Stimulated activated effector memory CD8-positive, alpha-beta T cell treated with anti-CD3 and anti-CD28 coated beads, Interleukin-12 subunit alpha, Interleukin-12 subunit beta, amount 100 ng/mL, for 72 hours (primary cell): ENCODE measurements at regions not wholly inside any gene's neighbourhood (a gene's known extent, or its start where the extent isn't known, plus 50 kb on each side); places are given as distances from the start of the nearest gene placed in this dataset.

Experiments used
- ATAC-seq: fragments of 150-1000 bp; cut with Tn5 transposase; 2 replicates; pipeline ENCODE4 v1.10.0; 2021
- DNase-seq, 2 donors: peaks; one replicate each; pipeline ENCODE4 v3.0.0; 2021 to 2022; ENCODE audit warnings: low spot score in 2 of 2
- H3K27ac Mint-ChIP-seq: one replicate; pipeline ENCODE4 v1.8.0; 2022; ENCODE audit warnings: mild to moderate bottlenecking, mixed read lengths
- H3K36me3 Mint-ChIP-seq: one replicate; pipeline ENCODE4 v1.8.0; 2022; ENCODE audit warnings: mild to moderate bottlenecking, mixed read lengths
- H3K4me1 Mint-ChIP-seq: one replicate; pipeline ENCODE4 v1.8.0; 2022; ENCODE audit warnings: mixed read lengths
- H3K4me3 Mint-ChIP-seq: one replicate; pipeline ENCODE4 v1.8.0; 2022; ENCODE audit warnings: mild to moderate bottlenecking, mixed read lengths
- H3K9me3 Mint-ChIP-seq: one replicate; pipeline ENCODE4 v1.8.0; 2022; ENCODE audit warnings: mixed read lengths

DNA sequence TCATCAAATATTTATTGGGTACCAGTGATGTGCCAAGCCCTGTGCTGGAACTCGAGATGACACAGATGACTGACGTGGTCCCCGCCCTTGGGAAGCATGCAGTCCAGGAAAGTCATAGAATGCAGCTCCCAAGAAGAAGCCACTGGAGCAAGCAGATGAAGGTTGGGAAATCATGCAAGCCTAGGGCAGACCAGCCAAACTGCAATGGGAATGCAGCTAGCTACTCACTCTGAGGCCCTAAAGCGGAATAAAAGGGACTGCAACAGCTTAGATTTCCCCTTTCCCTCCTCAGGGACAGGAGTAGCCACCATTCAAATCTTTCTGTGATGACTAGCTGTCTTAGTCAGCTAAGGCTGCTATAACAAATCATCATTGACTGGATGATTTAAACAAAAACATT lies 152.2 kb downstream of the MAFB start:
- Mint-ChIP-seq H3K36me3 (no peaks in the 10 kb centered on the region), H3K4me3 (no peak overlapping the region), H3K27ac (no peak overlapping the region), H3K9me3 (peaks cover 7% of the 10 kb centered on the region), H3K4me1 (no peaks in the 10 kb centered on the region)
- ATAC-seq, result no peak
- no peak for DNase-seq

GRCh38 chr20:40535816-40536215 lies 153.2 kb downstream of the MAFB start:
- Mint-ChIP-seq H3K4me1 (no peaks in the 10 kb centered on the region), H3K9me3 (peaks cover 11% of the 10 kb centered on the region), H3K36me3 (no peaks in the 10 kb centered on the region), H3K4me3 (no peak overlapping the region), H3K27ac (no peak overlapping the region)
- no peak for ATAC-seq
- DNase-seq, result no peak

- Mint-ChIP-seq H3K27ac (no peak overlapping the region), H3K36me3 (no peaks in the 10 kb centered on the region), H3K9me3 (peaks cover 14% of the 10 kb centered on the region), H3K4me1 (no peaks in the 10 kb centered on the region), H3K4me3 (no peak overlapping the region)
- no peak for ATAC-seq
- DNase-seq, result peak in 1 of 2 donors; percentile 57
Observed at GRCh38 chr20:40532103-40532502, 156.9 kb downstream of the MAFB start.

- H3K9me3 Mint-ChIP-seq, result peaks cover 3% of the 10 kb centered on the region
- H3K4me3 Mint-ChIP-seq, result no peak overlapping the region
- no peak for ATAC-seq
Observed at GRCh38 chr20:40525351-40525750, 163.7 kb downstream of the MAFB start.

DNA sequence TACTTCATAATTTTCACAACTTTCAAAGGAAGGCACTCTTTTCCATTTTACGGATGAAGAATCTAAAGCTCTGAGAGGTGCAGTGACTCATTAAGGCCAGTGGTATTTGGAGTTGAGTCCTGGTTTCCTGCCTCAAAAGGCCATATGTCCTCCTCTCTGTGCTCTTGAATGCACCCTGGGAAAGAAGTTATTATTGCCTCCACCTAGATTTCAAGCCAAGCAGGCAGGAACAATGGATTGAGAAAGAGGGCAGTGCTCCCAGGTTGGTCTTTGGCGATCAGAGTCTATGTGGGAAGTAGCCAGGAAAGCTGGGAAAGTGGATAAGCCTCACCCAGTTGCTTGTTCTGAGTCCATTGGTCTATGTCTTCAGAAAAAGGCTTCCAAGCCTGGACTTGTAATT lies 165.0 kb downstream of the MAFB start:
- DNase-seq, result no peak
- no peak overlapping the region for H3K27ac Mint-ChIP-seq
- no peak for ATAC-seq

More at GRCh38 chr20:40525351-40525750, 163.7 kb downstream of the MAFB start:
- Mint-ChIP-seq H3K4me1 (no peaks in the 10 kb centered on the region), H3K36me3 (no peaks in the 10 kb centered on the region), H3K27ac (no peak overlapping the region)
- DNase-seq, result no peak

DNA sequence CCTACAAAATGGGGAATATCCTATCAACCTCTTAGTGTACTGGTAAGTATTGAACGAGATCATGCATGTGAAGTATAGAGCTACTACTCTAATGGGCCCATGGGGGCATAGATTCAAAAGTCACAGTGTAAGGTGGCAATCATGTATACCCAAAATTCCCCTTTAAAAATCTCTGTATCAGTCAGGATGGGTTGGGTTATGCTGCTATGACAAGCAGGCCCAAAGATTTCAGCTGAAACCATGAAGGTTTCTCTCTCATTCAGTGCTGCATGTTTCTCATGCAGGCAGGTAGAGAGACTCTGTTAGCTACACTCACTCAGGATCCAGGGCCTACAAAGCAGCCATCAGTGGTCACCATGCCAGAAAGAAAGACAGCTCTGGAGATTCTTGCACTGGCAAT lies 166.6 kb downstream of the MAFB start:
- Mint-ChIP-seq H3K36me3 (no peaks in the 10 kb centered on the region), H3K9me3 (no peaks in the 10 kb centered on the region), H3K27ac (no peak overlapping the region), H3K4me1 (no peaks in the 10 kb centered on the region), H3K4me3 (no peak overlapping the region)
- DNase-seq (no peak), ATAC-seq (no peak)

More for the DNA sequence above, 165.0 kb downstream of the MAFB start:
- no peaks in the 10 kb centered on the region for H3K4me1 Mint-ChIP-seq
- H3K9me3 Mint-ChIP-seq, result no peaks in the 10 kb centered on the region
- no peak overlapping the region for H3K4me3 Mint-ChIP-seq
- H3K36me3 Mint-ChIP-seq, result no peaks in the 10 kb centered on the region

DNA sequence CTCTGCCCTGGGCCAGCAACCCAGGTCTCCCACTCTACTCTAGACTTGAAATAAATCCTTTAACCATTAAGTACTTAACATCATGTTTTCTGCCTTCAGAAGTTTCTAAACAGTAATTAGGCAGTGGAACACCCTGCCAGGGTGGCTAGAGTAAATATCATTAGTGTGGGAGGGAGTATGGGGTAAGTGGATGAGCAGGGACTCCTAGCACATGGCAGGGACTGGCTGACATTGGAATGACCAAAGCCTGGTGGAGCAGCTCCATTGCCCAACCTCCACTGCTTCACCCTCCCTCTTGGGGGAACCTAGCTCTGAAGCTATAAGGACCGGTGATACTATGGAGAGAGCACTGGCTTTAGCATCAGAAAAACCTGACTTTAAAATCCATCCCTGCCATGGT lies 167.1 kb downstream of the MAFB start:
- Mint-ChIP-seq H3K9me3 (no peaks in the 10 kb centered on the region), H3K27ac (no peak overlapping the region), H3K36me3 (no peaks in the 10 kb centered on the region), H3K4me1 (no peaks in the 10 kb centered on the region), H3K4me3 (no peak overlapping the region)
- DNase-seq (no peak), ATAC-seq (no peak)

- DNase-seq, result no peak
- no peaks in the 10 kb centered on the region for H3K36me3 Mint-ChIP-seq
- H3K4me1 Mint-ChIP-seq, result no peaks in the 10 kb centered on the region
- H3K4me3 Mint-ChIP-seq, result no peak overlapping the region
- no peaks in the 10 kb centered on the region for H3K9me3 Mint-ChIP-seq
- no peak overlapping the region for H3K27ac Mint-ChIP-seq
- ATAC-seq, result no peak
Observed at GRCh38 chr20:40519918-40520317, 169.1 kb downstream of the MAFB start.

GRCh38 chr20:40512994-40513393 lies 176.0 kb downstream of the MAFB start:
- ATAC-seq (no peak), DNase-seq (no peak)
- Mint-ChIP-seq H3K36me3 (no peaks in the 10 kb centered on the region), H3K4me1 (no peaks in the 10 kb centered on the region), H3K27ac (no peak overlapping the region), H3K4me3 (no peak overlapping the region), H3K9me3 (no peaks in the 10 kb centered on the region)

DNA sequence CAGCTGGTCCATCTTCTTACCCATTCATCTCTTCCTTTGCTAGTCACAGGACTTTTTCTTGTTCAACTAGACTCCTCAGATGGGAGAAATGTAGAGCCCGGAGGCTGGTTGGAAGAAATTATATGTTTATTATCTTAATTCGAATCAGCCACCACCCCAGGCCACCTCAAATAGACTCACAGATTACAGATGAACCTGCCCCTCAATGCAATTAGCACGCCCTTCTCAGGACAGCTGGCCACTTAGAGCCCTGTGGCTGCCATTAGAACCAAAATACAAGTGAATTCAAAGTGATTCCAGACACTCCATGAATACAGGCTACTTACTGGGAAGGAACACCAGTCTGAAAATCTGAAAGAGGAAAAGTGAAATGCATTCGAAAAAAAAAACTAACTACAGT lies 176.4 kb downstream of the MAFB start:
- H3K4me1 Mint-ChIP-seq, result no peaks in the 10 kb centered on the region
- no peak overlapping the region for H3K27ac Mint-ChIP-seq
- H3K36me3 Mint-ChIP-seq, result no peaks in the 10 kb centered on the region
- DNase-seq (no peak), ATAC-seq (no peak)
- H3K4me3 Mint-ChIP-seq, result no peak overlapping the region
- H3K9me3 Mint-ChIP-seq, result no peaks in the 10 kb centered on the region

DNA sequence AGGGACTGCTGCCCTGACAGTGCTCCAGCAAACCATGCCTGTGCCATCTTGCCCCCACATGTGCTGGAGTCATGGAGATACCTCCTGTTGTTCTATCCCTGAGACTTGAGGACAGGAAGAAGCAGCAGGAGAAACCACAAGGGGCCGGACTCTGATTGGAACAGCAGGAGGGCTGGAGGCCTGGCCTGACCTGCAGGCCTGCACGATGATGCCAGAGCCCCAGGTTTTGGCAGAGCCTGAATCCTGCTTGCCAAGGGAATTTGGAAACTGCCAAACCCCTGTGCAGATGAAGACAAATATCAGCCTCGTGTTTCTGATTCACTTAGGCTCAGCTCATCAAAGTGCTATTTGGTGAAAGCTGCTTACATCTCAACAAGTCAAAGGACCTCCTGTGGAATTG lies 177.6 kb downstream of the MAFB start:
- H3K27ac Mint-ChIP-seq, result no peak overlapping the region
- no peak overlapping the region for H3K4me3 Mint-ChIP-seq
- ATAC-seq (no peak), DNase-seq (no peak)
- no peaks in the 10 kb centered on the region for H3K36me3 Mint-ChIP-seq
- no peaks in the 10 kb centered on the region for H3K9me3 Mint-ChIP-seq
- H3K4me1 Mint-ChIP-seq, result no peaks in the 10 kb centered on the region

- no peaks in the 10 kb centered on the region for H3K36me3 Mint-ChIP-seq
- DNase-seq (no peak), ATAC-seq (no peak)
- no peak overlapping the region for H3K27ac Mint-ChIP-seq
- H3K4me1 Mint-ChIP-seq, result no peaks in the 10 kb centered on the region
- no peaks in the 10 kb centered on the region for H3K9me3 Mint-ChIP-seq
- H3K4me3 Mint-ChIP-seq, result no peak overlapping the region
Observed at GRCh38 chr20:40510622-40511021, 178.4 kb downstream of the MAFB start.

GRCh38 chr20:40508821-40509220 lies 180.2 kb downstream of the MAFB start:
- Mint-ChIP-seq H3K4me3 (no peak overlapping the region), H3K4me1 (no peaks in the 10 kb centered on the region), H3K36me3 (no peaks in the 10 kb centered on the region), H3K27ac (no peak overlapping the region), H3K9me3 (no peaks in the 10 kb centered on the region)
- ATAC-seq, result no peak
- no peak for DNase-seq

DNA sequence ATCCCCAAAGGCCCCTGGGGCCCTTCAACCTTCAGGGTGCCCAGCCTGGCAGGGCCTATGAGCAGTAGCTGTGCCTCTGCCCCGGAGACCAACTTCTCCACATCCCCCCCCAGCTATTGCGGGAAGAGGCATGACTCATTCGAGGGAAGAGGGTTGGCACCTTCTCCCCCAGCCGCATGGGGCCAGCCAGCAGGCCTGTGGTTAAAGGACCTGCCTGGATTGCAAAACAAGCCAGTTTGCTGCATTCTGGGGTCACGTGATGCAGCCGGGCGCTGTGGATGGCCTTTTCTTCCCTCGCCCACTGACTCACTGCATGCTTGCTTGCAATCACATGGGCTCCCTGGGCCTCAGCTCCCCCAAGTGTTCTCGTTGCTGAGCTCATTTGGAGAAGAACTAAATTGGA lies 182.5 kb downstream of the MAFB start:
- Mint-ChIP-seq H3K4me3 (no peak overlapping the region), H3K27ac (no peak overlapping the region), H3K4me1 (no peaks in the 10 kb centered on the region), H3K36me3 (no peaks in the 10 kb centered on the region), H3K9me3 (no peaks in the 10 kb centered on the region)
- ATAC-seq (peak; percentile 33), DNase-seq (no peak)

DNA sequence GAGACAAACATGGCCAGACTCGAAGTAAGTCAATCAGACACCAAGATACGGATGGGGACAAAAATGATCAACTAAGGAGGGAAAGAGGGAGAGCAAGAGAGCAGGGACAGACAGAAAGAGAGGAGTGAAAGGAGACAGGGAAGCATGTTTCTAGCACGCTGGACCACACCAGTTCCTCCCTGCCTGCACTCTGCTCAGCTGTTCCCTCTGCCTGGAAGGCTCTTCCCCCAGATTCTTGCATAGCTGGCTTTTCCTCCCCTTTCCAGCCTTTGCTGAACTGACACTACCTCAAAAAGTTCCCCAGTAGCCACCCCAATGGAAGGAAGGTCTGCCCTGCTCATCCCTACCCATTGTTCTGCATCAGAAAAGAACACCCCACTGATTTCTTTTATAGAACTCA lies 185.9 kb downstream of the MAFB start:
- no peak overlapping the region for H3K27ac Mint-ChIP-seq
- H3K4me1 Mint-ChIP-seq, result no peaks in the 10 kb centered on the region
- H3K36me3 Mint-ChIP-seq, result no peaks in the 10 kb centered on the region
- DNase-seq (no peak), ATAC-seq (no peak)
- H3K4me3 Mint-ChIP-seq, result no peak overlapping the region
- no peaks in the 10 kb centered on the region for H3K9me3 Mint-ChIP-seq

- ATAC-seq, result no peak
- no peak for DNase-seq
- Mint-ChIP-seq H3K4me1 (no peaks in the 10 kb centered on the region), H3K9me3 (no peaks in the 10 kb centered on the region), H3K27ac (no peak overlapping the region), H3K4me3 (no peak overlapping the region), H3K36me3 (no peaks in the 10 kb centered on the region)
Observed at GRCh38 chr20:40502576-40502975, 186.5 kb downstream of the MAFB start.

DNA sequence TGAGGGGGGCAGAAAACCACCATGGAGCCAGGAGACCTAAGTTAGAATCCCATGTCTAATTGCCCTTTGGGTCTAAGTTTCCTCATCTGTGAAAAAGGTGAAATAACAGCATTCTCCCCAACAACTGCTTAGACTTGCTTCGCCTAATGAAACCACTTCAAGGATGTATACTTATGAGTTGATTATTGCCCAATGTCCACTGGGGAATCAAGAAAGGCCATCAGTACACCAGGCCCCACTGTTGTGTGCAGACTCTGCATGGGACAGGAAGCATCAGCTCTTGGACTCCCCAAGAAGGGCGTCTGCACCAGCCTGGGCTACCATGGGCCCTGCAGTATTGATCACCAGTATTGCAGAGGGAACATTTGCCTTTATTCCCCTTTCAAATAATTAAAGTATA lies 189.6 kb downstream of the MAFB start:
- Mint-ChIP-seq H3K4me1 (no peaks in the 10 kb centered on the region), H3K9me3 (no peaks in the 10 kb centered on the region)

More for the DNA sequence above, 189.6 kb downstream of the MAFB start:
- ATAC-seq, result no peak
- DNase-seq, result no peak
- Mint-ChIP-seq H3K27ac (no peak overlapping the region), H3K36me3 (no peaks in the 10 kb centered on the region), H3K4me3 (no peak overlapping the region)
